ENCODE measurements at regions not wholly inside any gene's neighbourhood (a gene's known extent, or its start where the extent isn't known, plus 50 kb on each side); places are given as distances from the start of the nearest gene placed in this dataset.

GRCh38 chr5:27158775-27159174, 120.4 kb upstream of the CDH9 start:
- intact Hi-C loops (cut with DNase I), result no loop called here
- Histone ChIP-seq H3K4me1 (no peaks in the 10 kb centered on the region), H3K9me3 (peaks cover 0 to 14% (median 3%) of the 10 kb centered on the region in 4 donors), H3K27me3 (no peaks in the 10 kb centered on the region), H3K4me3 (no peak overlapping the region), H3K27ac (replicated peaks in 1 of 4) (no peak overlapping the region), H3K36me3 (no peaks in the 10 kb centered on the region)
- DNase-seq (ENCODE audit: extremely low spot score), result no peak
- TF ChIP-seq CTCF (IDR thresholded peaks at IDR 0.05) (no peak), POLR2A (IDR thresholded peaks at IDR 0.05; ENCODE audit: low read depth) (no peak), EP300 (IDR thresholded peaks at IDR 0.05) (no peak), POLR2AphosphoS5 (IDR thresholded peaks at IDR 0.05) (no peak)
- 50% methylated on average over 1 of the region's 1 CpG for WGBS

DNA sequence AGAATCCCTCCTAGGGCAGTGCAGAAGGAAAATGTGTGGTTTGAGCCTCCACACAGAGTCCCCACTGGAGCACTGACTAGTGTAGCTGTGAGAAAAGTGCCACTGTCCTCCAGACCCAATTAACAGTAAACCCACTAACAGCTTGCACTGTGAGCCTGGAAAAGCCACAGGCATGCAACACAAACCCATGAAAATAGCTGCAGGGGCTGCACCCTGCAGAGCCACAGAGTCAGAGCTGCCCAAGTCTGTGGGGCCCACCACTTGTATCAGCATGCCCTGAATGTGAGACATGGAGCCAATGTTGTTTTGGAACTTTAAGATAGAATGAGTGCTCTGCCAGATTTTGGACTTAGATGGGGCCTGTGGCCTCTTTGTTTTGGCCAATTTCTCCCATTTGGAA, 119.8 kb upstream of the CDH9 start:
- no peaks in the 10 kb centered on the region for H3K36me3 ChIP-seq
- no peak for DNase-seq (ENCODE audit: extremely low spot score)
- no peak overlapping the region for H3K4me3 ChIP-seq
- TF ChIP-seq CTCF (IDR thresholded peaks at IDR 0.05) (no peak), POLR2AphosphoS5 (IDR thresholded peaks at IDR 0.05) (no peak), EP300 (IDR thresholded peaks at IDR 0.05) (no peak), POLR2A (IDR thresholded peaks at IDR 0.05; ENCODE audit: low read depth) (no peak)
- no peaks in the 10 kb centered on the region for H3K27me3 ChIP-seq
- H3K4me1 ChIP-seq, result no peaks in the 10 kb centered on the region
- no peak overlapping the region for H3K27ac ChIP-seq (replicated peaks in 1 of 4)
- peaks cover 0 to 15% (median 3%) of the 10 kb centered on the region in 4 donors for H3K9me3 ChIP-seq
- intact Hi-C loops (cut with DNase I), result no loop called here

DNA sequence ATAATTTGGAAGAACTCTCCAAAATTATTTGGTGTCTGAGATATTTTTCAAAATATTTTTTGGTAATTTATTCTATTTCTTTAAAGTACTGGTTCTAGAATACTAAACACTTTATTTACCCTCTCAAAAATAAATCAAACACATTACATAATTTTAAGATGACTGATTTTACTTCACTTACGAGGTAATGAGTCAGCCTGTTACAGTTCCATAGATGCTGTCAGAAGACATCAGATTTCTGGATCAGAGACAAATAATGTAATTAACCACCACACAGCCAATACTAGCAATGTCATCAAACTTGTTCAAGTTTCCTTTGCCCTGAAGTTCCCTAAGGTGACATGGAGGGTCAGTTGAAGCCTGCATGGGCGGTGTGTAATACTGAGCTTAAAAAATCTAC, 106.1 kb upstream of the CDH9 start:
- TF ChIP-seq POLR2A (IDR thresholded peaks at IDR 0.05; ENCODE audit: low read depth), result no peak
- no peak for TF ChIP-seq EP300 (IDR thresholded peaks at IDR 0.05)
- no peak for TF ChIP-seq CTCF (IDR thresholded peaks at IDR 0.05)
- TF ChIP-seq POLR2AphosphoS5 (IDR thresholded peaks at IDR 0.05), result no peak
- no peak for DNase-seq (ENCODE audit: extremely low spot score)
- 66% methylated on average over 2 of the region's 2 CpGs for WGBS
- no peaks in the 10 kb centered on the region for H3K27me3 ChIP-seq
- H3K4me3 ChIP-seq, result no peak overlapping the region
- H3K9me3 ChIP-seq, result no peaks in the 10 kb centered on the region
- intact Hi-C loops (cut with DNase I), result no loop called here
- H3K27ac ChIP-seq (replicated peaks in 1 of 4), result no peak overlapping the region
- no peaks in the 10 kb centered on the region for H3K4me1 ChIP-seq
- no peaks in the 10 kb centered on the region for H3K36me3 ChIP-seq

DNA sequence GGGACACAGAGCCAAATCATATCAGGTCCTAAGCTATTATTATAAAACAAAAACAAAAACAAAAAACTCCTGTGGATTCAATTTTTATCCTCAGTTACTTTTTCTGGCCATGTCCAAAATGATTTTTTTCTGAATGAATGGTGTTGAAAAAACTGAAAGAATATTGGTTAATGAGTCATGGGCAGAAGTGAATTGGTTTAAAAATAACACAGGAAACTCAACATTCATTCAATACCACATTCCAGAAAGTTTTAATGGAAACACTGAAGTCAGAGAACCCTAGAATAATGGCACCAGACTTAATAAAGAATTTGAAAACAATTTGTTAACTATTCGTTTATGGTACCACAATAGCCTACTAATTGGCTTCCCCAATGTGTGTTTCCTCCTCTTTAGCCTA, 102.4 kb upstream of the CDH9 start:
- TF ChIP-seq POLR2AphosphoS5 (IDR thresholded peaks at IDR 0.05) (no peak), POLR2A (IDR thresholded peaks at IDR 0.05; ENCODE audit: low read depth) (no peak), EP300 (IDR thresholded peaks at IDR 0.05) (no peak), CTCF (IDR thresholded peaks at IDR 0.05) (no peak)
- no peaks in the 10 kb centered on the region for H3K27me3 ChIP-seq

GRCh38 chr5:27130587-27130986, 92.2 kb upstream of the CDH9 start:
- DNase-seq (ENCODE audit: extremely low spot score), result no peak
- no peak for TF ChIP-seq EP300 (IDR thresholded peaks at IDR 0.05)
- TF ChIP-seq POLR2AphosphoS5 (IDR thresholded peaks at IDR 0.05), result no peak
- no peak for TF ChIP-seq POLR2A (IDR thresholded peaks at IDR 0.05; ENCODE audit: low read depth)
- TF ChIP-seq CTCF (IDR thresholded peaks at IDR 0.05), result no peak
- H3K27me3 ChIP-seq, result no peaks in the 10 kb centered on the region
- no peaks in the 10 kb centered on the region for H3K9me3 ChIP-seq
- H3K27ac ChIP-seq (replicated peaks in 1 of 4), result no peak overlapping the region
- no peaks in the 10 kb centered on the region for H3K36me3 ChIP-seq
- H3K4me1 ChIP-seq, result no peaks in the 10 kb centered on the region
- H3K4me3 ChIP-seq, result no peak overlapping the region
- 68% methylated on average over 1 of the region's 1 CpG for WGBS
- intact Hi-C loops (cut with DNase I), result no loop called here

More for the DNA sequence above, 102.4 kb upstream of the CDH9 start:
- no peak for DNase-seq (ENCODE audit: extremely low spot score)
- intact Hi-C loops (cut with DNase I), result no loop called here
- Histone ChIP-seq H3K9me3 (no peaks in the 10 kb centered on the region), H3K4me3 (no peak overlapping the region), H3K27ac (replicated peaks in 1 of 4) (no peak overlapping the region), H3K4me1 (no peaks in the 10 kb centered on the region), H3K36me3 (no peaks in the 10 kb centered on the region)
- 65% methylated on average over 1 of the region's 1 CpG for WGBS
